ENCODE measurements at regions not wholly inside any gene's neighbourhood (a gene's known extent, or its start where the extent isn't known, plus 50 kb on each side); places are given as distances from the start of the nearest gene placed in this dataset.

- DNase-seq (ENCODE audit: low read depth in 1 of 2, low spot score in 1 of 2) (peak; percentile 12 to 18), FAIRE-seq (peak; percentile 70), ATAC-seq (peak in 1 of 2 experiments; percentile 58; a peak in 2 of 6 replicates)
- ChIA-PET POLR2A (no interaction called here), CTCF (interaction anchor here (1.2 to 1.4 kb wide), 2 partner anchors 20 to 358 kb away, joined by 4 read pairs; no protein-coding TSS in a partner anchor)
- H3K4me1 ChIP-seq, result no peaks in the 10 kb centered on the region
- peak; percentile 25 to 35; a peak in 3 of 5 replicates for TF ChIP-seq RAD21 (conservative IDR thresholded peaks at IDR 0.05 in 1 of 2, IDR thresholded peaks at IDR 0.05 in 1 of 2)
- TF ChIP-seq CBX2 (IDR thresholded peaks at IDR 0.05; ENCODE audit: borderline replicate concordance, low read depth), result no peak
- TF ChIP-seq FOSL2 (IDR thresholded peaks at IDR 0.05), result no peak
- no peak for TF ChIP-seq FOSL2 (CRISPR knock-in tag; IDR thresholded peaks at IDR 0.05)
- TF ChIP-seq CTCF (IDR thresholded peaks at IDR 0.05), result 0 out of 3 replicates have a peak, but pooled peaks have one; percentile 14
- TF ChIP-seq SMC3 (IDR thresholded peaks at IDR 0.05), result peak; percentile 42
- no peak for TF ChIP-seq SREBF2 (IDR thresholded peaks at IDR 0.05)
- TF ChIP-seq TFCP2L1 (CRISPR knock-in tag; IDR thresholded peaks at IDR 0.05), result no peak
- no peak for TF ChIP-seq RNF2 (IDR thresholded peaks at IDR 0.05; ENCODE audit: borderline replicate concordance, low read depth)
- TF ChIP-seq CEBPB (IDR thresholded peaks at IDR 0.05), result no peak
- no peaks in the 10 kb centered on the region for H3K9me3 ChIP-seq
- H3K27ac ChIP-seq, result no peak overlapping the region
- under 1% methylated on average over 3 of the region's 3 CpGs for WGBS (ENCODE audit: missing lambda C conversion rate)
- H3K4me3 ChIP-seq, result no peak overlapping the region
- no peak overlapping the region for H3K4me2 ChIP-seq
Observed at GRCh38 chr3:22922317-22922716, 280.8 kb upstream of the UBE2E2 start.

- H3K9me3 ChIP-seq, result no peaks in the 10 kb centered on the region
- no peak for DNase-seq (ENCODE audit: low read depth in 1 of 2, low spot score in 1 of 2)
- WGBS (ENCODE audit: missing lambda C conversion rate), result 9% methylated on average over 2 of the region's 2 CpGs
- ChIA-PET CTCF (interaction anchor here (0.6 to 1.4 kb wide), 4 partner anchors 11 to 415 kb away, joined by 3 to 4 read pairs (median 4); no protein-coding TSS in a partner anchor), POLR2A (no interaction called here)
- ATAC-seq, result no peak
- no peak overlapping the region for H3K4me3 ChIP-seq
- FAIRE-seq, result no peak
- H3K4me2 ChIP-seq, result no peak overlapping the region
- no peaks in the 10 kb centered on the region for H3K4me1 ChIP-seq
- TF ChIP-seq JUN (IDR thresholded peaks at IDR 0.05), result no peak
- TF ChIP-seq CBX8 (IDR thresholded peaks at IDR 0.05), result no peak
- no peak for TF ChIP-seq CHD4 (IDR thresholded peaks at IDR 0.05; ENCODE audit: borderline replicate concordance)
- TF ChIP-seq FOSB (CRISPR knock-in tag; IDR thresholded peaks at IDR 0.05), result no peak
- TF ChIP-seq HDAC2 (IDR thresholded peaks at IDR 0.05), result no peak
- TF ChIP-seq RFX5 (IDR thresholded peaks at IDR 0.05), result no peak
- TF ChIP-seq HOXA7 (CRISPR knock-in tag; IDR thresholded peaks at IDR 0.05), result no peak
- TF ChIP-seq, protein P1, sequence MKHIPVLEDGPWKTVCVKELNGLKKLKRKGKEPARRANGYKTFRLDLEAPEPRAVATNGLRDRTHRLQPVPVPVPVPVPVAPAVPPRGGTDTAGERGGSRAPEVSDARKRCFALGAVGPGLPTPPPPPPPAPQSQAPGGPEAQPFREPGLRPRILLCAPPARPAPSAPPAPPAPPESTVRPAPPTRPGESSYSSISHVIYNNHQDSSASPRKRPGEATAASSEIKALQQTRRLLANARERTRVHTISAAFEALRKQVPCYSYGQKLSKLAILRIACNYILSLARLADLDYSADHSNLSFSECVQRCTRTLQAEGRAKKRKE (CRISPR knock-in tag; IDR thresholded peaks at IDR 0.05; ENCODE audit: low read depth), result no peak
- no peak for TF ChIP-seq EP300 (IDR thresholded peaks at IDR 0.05)
- TF ChIP-seq PBX3 (IDR thresholded peaks at IDR 0.05), result no peak
- no peak for TF ChIP-seq POLR2AphosphoS2 (conservative IDR thresholded peaks at IDR 0.05; ENCODE audit: low read length)
- TF ChIP-seq RCOR1 (IDR thresholded peaks at IDR 0.05; ENCODE audit: low read depth, low read length), result no peak
- TF ChIP-seq SMC3 (IDR thresholded peaks at IDR 0.05), result no peak
- TF ChIP-seq KDM5A (IDR thresholded peaks at IDR 0.05), result no peak
- no peak overlapping the region for H3K27ac ChIP-seq
Observed at GRCh38 chr3:22923711-22924110, 279.4 kb upstream of the UBE2E2 start.
